Kidney tubule cell (primary cell): ENCODE measurements at regions not wholly inside any gene's neighbourhood (a gene's known extent, or its start where the extent isn't known, plus 50 kb on each side); places are given as distances from the start of the nearest gene placed in this dataset.
"Not testable (repeated sequence)": the region's sequence is repeated elsewhere in the genome, so short reads cannot be mapped to it uniquely, and the experiment has no call there.

ENCODE experiments used
- DNase-seq: peaks from one replicate; pipeline ENCODE4 v3.0.0-alpha.2; 2018; ENCODE audit warnings: low spot score

GRCh38 chrX:3919668-3920423 is 206.4 kb upstream of the PRKX start:
- DNase-seq: not testable (repeated sequence)

GRCh38 chrX:3914813-3915212 is 201.4 kb upstream of the PRKX start:
- not testable (repeated sequence) for DNase-seq

- DNase-seq: not testable (repeated sequence)
These were observed 200.6 kb upstream of the PRKX start for GRCh38 chrX:3914059-3914458.

GRCh38 chrX:3911012-3911411 is 197.6 kb upstream of the PRKX start:
- DNase-seq: not testable (repeated sequence)

GRCh38 chrX:3910611-3911010 is 197.2 kb upstream of the PRKX start:
- DNase-seq: not testable (repeated sequence)

DNA sequence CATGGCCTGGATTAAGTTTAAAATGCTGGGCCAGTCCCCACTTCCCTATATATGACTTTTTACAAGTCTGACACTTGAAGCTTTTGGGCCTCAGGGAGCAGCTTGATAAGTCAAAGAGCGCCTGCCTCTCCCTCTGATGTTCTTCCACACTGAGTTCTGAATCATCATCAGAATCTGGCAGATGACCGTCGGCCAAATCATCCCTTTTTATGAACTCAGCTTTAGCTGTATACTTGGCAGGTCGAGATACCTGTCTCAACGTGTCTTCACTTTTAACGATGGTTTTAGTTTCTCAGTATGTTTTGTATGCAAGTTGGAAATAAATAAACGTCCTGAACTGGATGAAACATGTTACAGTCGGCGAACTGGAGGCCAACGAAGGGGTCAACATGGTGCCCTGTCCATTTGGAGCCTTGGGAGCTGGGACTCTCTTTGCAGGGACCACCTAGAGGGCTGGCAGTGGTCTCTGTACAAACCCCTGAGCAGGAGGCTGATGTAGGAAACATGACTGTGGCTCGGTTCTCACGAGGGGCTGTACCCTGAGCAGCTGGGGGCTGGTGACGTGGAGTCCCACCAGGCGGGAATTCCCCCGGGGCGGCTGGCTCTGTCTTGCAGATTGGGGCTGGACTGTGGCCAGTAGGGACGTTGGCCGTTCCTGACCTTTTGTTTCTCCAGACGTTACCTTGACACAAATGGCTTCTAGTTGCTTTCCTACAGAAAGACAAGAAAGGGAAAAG is 192.2 kb upstream of the PRKX start:
- not testable (repeated sequence) for DNase-seq

GRCh38 chrX:3902222-3902621 is 188.8 kb upstream of the PRKX start:
- DNase-seq: not testable (repeated sequence)

GRCh38 chrX:3896755-3897154 is 183.3 kb upstream of the PRKX start:
- not testable (repeated sequence) for DNase-seq

DNA sequence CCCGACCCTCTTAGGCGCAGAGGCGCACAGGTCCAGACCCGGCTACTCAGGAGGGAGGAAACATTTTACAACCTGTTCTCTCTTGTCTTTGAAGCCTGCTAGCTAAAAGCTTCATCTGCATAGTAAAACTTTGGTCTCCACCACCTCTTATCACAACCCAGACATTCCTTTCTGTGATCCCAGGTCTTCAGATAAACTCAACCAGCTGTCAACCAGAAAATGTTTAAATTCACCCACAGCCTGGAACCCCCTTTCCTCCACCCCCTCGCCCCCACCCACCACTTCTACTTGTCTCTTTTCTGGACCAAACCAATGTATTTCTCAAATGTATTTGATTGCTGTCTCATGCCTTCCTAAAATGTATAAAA is 169.1 kb upstream of the PRKX start:
- DNase-seq: not testable (repeated sequence)

- not testable (repeated sequence) for DNase-seq
These were observed 168.6 kb upstream of the PRKX start for GRCh38 chrX:3881898-3882552.

DNA sequence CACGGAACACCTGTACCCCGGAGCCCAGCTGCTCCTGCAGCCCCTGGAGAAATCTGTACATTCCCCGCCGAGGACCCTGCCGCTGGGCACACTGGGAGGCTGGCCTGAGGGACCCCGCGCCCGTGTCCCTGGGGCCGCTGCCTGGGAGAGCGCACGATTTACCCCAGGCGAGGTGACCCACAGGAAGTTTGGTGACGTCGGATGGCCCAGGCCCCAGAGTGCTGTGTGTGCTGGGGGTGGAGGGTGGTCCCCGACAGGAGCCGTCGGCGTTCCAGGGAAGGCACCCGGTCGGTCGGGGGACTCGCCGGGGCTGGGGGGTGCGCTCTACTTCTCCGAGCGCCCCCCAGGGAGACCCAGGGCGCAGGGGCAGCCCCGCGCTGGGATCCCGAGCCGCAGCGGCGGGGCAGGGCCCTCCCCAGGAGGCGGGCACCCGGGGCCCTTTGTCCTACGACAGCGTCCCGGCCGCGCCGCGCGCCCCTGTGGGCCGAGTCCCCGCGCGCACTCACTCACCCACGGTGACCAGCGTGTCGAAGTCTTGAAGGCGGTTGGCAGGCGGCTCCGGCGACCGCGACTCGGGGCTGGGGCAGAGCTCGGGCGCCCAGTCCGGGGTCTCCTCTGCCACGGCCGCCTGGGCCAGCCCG is 167.9 kb upstream of the PRKX start:
- DNase-seq: not testable (repeated sequence)

- DNase-seq: not testable (repeated sequence)
These were observed 162.9 kb upstream of the PRKX start for GRCh38 chrX:3876393-3876792.

DNA sequence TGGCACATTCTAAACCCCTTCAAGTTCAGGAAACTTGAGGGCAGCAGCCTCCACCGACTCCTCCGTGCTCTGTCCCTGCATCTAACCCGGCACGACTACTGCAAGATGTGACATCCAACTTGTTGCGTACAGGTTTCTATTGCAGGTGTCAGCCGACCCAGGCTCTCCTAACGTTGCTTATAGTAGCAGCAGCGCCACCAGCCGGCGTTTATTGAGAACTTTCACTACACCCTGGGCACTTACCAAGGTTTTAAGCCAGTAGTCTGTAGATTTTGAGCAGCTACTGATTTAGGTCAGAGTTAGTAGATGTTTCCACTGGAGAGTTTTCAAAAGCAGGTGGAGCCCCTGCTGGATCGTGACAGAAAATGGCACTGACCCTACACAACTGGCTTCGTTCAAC is 162.2 kb upstream of the PRKX start:
- DNase-seq: not testable (repeated sequence)

GRCh38 chrX:3872226-3872879 is 158.9 kb upstream of the PRKX start:
- not testable (repeated sequence) for DNase-seq

DNA sequence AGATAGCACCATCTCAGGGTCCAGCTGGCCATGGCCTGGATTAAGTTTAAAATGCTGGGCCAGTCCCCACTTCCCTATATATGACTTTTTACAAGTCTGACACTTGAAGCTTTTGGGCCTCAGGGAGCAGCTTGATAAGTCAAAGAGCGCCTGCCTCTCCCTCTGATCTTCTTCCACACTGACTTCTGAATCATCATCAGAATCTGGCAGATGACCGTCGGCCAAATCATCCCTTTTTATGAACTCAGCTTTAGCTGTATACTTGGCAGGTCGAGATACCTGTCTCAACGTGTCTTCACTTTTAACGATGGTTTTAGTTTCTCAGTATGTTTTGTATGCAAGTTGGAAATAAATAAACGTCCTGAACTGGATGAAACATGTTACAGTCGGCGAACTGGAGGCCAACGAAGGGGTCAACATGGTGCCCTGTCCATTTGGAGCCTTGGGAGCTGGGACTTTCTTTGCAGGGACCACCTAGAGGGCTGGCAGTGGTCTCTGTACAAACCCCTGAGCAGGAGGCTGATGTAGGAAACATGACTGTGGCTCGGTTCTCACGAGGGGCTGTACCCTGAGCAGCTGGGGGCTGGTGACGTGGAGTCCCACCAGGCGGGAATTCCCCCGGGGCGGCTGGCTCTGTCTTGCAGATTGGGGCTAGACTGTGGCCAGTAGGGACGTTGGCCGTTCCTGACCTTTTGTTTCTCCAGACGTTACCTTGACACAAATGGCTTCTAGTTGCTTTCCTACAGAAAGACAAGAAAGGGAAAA is 153.8 kb upstream of the PRKX start:
- DNase-seq: not testable (repeated sequence)

DNA sequence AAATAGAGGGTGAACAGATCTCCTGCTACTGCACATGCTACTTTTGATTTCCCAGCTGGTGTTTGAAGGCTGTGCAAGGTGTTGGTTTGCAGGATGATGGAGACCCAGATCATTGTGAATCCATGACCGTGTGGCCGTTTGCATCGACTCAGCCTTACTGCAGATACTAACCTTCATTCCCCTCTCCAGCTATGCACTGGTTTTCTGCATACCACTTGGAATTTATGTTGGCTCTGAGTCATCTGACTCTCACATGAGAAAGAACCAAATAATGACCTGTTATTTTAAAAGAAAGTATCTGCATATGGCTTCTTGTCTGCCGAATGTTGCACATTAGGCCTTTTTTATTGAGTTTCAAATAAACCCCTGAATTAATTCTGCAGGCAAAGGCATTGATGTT is 144.9 kb upstream of the PRKX start:
- DNase-seq: not testable (repeated sequence)

GRCh38 chrX:3843522-3844145 is 130.2 kb upstream of the PRKX start:
- not testable (repeated sequence) for DNase-seq

- not testable (repeated sequence) for DNase-seq
These were observed 129.5 kb upstream of the PRKX start for GRCh38 chrX:3842822-3843521.

GRCh38 chrX:3838754-3839153 is 125.3 kb upstream of the PRKX start:
- not testable (repeated sequence) for DNase-seq
